ENCODE measurements at regions not wholly inside any gene's neighbourhood (a gene's known extent, or its start where the extent isn't known, plus 50 kb on each side); places are given as distances from the start of the nearest gene placed in this dataset.
"Not testable (repeated sequence)": the region's sequence is repeated elsewhere in the genome, so short reads cannot be mapped to it uniquely, and the experiment has no call there.

DNA sequence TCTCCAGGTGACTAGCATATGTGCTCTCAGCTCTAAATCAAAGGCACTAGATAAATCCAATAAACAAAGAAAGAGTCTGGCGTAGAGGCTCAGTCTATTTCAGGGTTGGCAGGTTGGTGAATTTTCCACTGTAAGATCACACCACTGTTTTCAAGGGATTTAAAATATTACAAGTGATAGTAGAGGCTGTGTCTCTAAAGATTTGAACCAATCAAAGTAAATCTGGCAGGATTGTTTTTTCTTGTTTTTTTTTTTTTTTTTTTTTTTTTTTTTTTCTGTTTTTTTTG, 67.4 kb downstream of the MRPL57 start:
- H3K4me3 Mint-ChIP-seq; H3K27me3 ChIP-seq (ENCODE audit: insufficient read depth, low read length); H3K4me1 Mint-ChIP-seq; H3K36me3 ChIP-seq (ENCODE audit: insufficient read depth, low read length); H3K4me1 ChIP-seq (ENCODE audit: insufficient read depth, low read length); intact Hi-C loops (cut with micrococcal nuclease); DNase-seq; CTCF ChIA-PET (ENCODE audit: partially characterized antibody); H3K27ac ChIP-seq (ENCODE audit: low read depth, low read length); H3K27ac Mint-ChIP-seq; POLR2A ChIA-PET (ENCODE audit: partially characterized antibody); H3K9me3 Mint-ChIP-seq; H3K9me3 ChIP-seq (ENCODE audit: control insufficient read depth in 1 of 2, low read length in 2 of 2); H3K4me3 ChIP-seq (ENCODE audit: low read length in 2 of 2); H3K36me3 Mint-ChIP-seq: not testable (repeated sequence)
- H3K27me3 Mint-ChIP-seq = peaks cover 6 to 10% of the 10 kb centered on the region in 2 donors

DNA sequence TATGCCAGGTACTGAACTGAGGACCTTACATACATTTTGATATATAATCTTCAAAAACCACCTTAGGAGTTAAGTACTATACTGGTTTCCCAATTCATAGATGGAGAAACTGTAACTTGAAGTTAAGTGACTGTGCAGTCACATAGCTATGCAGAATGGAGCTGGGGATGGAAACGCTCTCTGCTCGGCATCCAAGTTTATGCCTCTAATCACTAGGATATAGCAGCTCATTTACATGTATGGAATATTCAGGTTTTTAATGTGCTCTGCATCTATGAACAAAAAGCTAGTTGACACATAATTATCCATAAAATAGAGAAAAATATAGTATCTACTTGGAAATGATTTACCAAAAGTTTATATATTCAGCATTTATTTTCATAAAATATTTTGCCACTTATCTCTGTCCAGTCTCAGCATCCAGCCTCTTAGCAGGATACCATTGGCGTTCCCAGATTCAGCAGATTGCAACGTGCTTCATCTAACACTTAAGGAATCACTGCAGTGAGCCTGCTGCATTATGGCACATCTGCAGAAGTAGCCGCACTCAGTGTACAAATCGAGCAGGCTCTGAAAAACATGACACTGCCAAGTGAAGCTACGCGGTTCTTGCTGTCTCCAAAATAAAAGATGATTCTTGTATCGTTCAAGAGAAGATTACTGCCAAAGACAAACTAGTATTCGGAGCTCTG, 70.4 kb downstream of the MRPL57 start:
- H3K27me3 Mint-ChIP-seq = peaks cover 7 to 10% of the 10 kb centered on the region in 2 donors
- CTCF ChIA-PET (ENCODE audit: partially characterized antibody) = no interaction called here

DNA sequence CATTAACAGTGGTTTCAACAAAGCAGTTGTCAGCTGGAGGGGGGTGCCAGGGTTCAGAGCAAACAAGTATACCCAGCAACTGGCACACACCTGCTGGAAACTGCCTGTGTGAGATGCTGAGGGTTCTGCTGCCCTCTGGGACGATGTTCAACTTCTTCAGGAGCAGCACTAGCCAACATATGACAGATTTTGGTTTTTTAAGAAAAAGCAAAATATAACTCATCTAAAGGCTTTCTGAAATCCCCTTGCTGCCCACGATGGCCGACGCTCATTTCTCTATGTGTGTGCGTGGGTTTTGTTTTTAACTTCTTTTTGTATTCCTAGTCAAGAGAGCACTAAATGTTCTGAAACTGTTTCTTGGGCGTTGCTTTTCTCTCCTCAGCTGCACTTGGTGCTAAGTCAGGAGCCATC, 79.9 kb downstream of the MRPL57 start:
- ChIA-PET CTCF (ENCODE audit: partially characterized antibody) (no interaction called here), POLR2A (ENCODE audit: partially characterized antibody) (no interaction called here)
- Histone ChIP-seq H3K27me3 (ENCODE audit: insufficient read depth, low read length) (no peaks in the 10 kb centered on the region), H3K4me1 (ENCODE audit: insufficient read depth, low read length) (no peaks in the 10 kb centered on the region), H3K36me3 (ENCODE audit: insufficient read depth, low read length) (no peaks in the 10 kb centered on the region), H3K27ac (ENCODE audit: low read depth, low read length) (no peak overlapping the region), H3K4me3 (ENCODE audit: low read length in 2 of 2) (no peak overlapping the region), H3K9me3 (ENCODE audit: control insufficient read depth in 1 of 2, low read length in 2 of 2) (no peaks in the 10 kb centered on the region)
- H3K4me1 Mint-ChIP-seq = peaks cover 3 to 9% (median 7%) of the 10 kb centered on the region in 4 donors
- intact Hi-C loops (cut with micrococcal nuclease) = no loop called here
- H3K27me3 Mint-ChIP-seq = peaks cover 3 to 9% of the 10 kb centered on the region in 2 donors
- peak overlapping the region in 5 of 8 donors; percentile 21 to 59 (median 37) for H3K4me3 Mint-ChIP-seq
- DNase-seq = no peak
- peak overlapping the region in 5 of 7 donors; percentile 0 to 77 (median 36) for H3K27ac Mint-ChIP-seq
- no peaks in the 10 kb centered on the region for H3K36me3 Mint-ChIP-seq
- H3K9me3 Mint-ChIP-seq = no peaks in the 10 kb centered on the region

More for the DNA sequence above, 70.4 kb downstream of the MRPL57 start:
- H3K36me3 ChIP-seq (ENCODE audit: insufficient read depth, low read length) = no peaks in the 10 kb centered on the region
- H3K4me1 ChIP-seq (ENCODE audit: insufficient read depth, low read length) = no peaks in the 10 kb centered on the region
- H3K4me1 Mint-ChIP-seq = no peaks in the 10 kb centered on the region
- POLR2A ChIA-PET (ENCODE audit: partially characterized antibody) = no interaction called here
- H3K4me3 Mint-ChIP-seq = no peak overlapping the region
- H3K4me3 ChIP-seq (ENCODE audit: low read length in 2 of 2) = no peak overlapping the region
- H3K27ac Mint-ChIP-seq = no peak overlapping the region
- intact Hi-C loops (cut with micrococcal nuclease) = no loop called here
- H3K36me3 Mint-ChIP-seq = no peaks in the 10 kb centered on the region
- H3K27ac ChIP-seq (ENCODE audit: low read depth, low read length) = no peak overlapping the region
- peaks cover 0 to 2% (median 0%) of the 10 kb centered on the region in 8 donors for H3K9me3 Mint-ChIP-seq
- H3K27me3 ChIP-seq (ENCODE audit: insufficient read depth, low read length) = no peaks in the 10 kb centered on the region
- no peak for DNase-seq
- H3K9me3 ChIP-seq (ENCODE audit: control insufficient read depth in 1 of 2, low read length in 2 of 2) = no peaks in the 10 kb centered on the region

DNA sequence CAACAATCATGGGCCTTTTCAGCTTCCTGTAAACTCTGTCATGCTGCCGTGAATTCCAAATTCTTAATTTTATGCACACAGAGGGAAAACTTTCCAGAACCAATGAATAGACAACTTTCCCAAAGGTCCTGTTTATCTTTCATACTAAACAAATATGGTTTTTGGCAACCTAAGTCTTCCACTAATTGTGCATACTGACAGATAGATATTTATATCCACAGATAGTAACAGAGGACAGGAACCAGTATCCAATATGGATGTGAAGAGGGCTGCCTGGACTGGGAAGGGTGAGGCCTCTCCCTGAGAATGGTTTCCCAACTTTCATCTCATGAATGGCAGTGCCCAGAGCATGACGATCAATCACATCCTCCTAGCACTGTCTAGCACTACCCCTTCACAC, 80.4 kb downstream of the MRPL57 start:
- Histone ChIP-seq H3K27ac (ENCODE audit: low read depth, low read length) (no peak overlapping the region), H3K36me3 (ENCODE audit: insufficient read depth, low read length) (no peaks in the 10 kb centered on the region), H3K4me3 (ENCODE audit: low read length in 2 of 2) (no peak overlapping the region), H3K9me3 (ENCODE audit: control insufficient read depth in 1 of 2, low read length in 2 of 2) (no peaks in the 10 kb centered on the region), H3K4me1 (ENCODE audit: insufficient read depth, low read length) (no peaks in the 10 kb centered on the region), H3K27me3 (ENCODE audit: insufficient read depth, low read length) (no peaks in the 10 kb centered on the region)
- CTCF ChIA-PET (ENCODE audit: partially characterized antibody) = no interaction called here
- DNase-seq = no peak
- H3K4me1 Mint-ChIP-seq = peaks cover 3 to 9% (median 7%) of the 10 kb centered on the region in 4 donors
- POLR2A ChIA-PET (ENCODE audit: partially characterized antibody) = no interaction called here
- H3K9me3 Mint-ChIP-seq = no peaks in the 10 kb centered on the region
- H3K36me3 Mint-ChIP-seq = no peaks in the 10 kb centered on the region
- H3K27ac Mint-ChIP-seq = peak overlapping the region in 1 of 7 donors; percentile 77
- H3K27me3 Mint-ChIP-seq = peaks cover 3 to 5% of the 10 kb centered on the region in 2 donors
- peak overlapping the region in 3 of 8 donors; percentile 18 to 59 (median 27) for H3K4me3 Mint-ChIP-seq
- intact Hi-C loops (cut with micrococcal nuclease) = no loop called here

DNA sequence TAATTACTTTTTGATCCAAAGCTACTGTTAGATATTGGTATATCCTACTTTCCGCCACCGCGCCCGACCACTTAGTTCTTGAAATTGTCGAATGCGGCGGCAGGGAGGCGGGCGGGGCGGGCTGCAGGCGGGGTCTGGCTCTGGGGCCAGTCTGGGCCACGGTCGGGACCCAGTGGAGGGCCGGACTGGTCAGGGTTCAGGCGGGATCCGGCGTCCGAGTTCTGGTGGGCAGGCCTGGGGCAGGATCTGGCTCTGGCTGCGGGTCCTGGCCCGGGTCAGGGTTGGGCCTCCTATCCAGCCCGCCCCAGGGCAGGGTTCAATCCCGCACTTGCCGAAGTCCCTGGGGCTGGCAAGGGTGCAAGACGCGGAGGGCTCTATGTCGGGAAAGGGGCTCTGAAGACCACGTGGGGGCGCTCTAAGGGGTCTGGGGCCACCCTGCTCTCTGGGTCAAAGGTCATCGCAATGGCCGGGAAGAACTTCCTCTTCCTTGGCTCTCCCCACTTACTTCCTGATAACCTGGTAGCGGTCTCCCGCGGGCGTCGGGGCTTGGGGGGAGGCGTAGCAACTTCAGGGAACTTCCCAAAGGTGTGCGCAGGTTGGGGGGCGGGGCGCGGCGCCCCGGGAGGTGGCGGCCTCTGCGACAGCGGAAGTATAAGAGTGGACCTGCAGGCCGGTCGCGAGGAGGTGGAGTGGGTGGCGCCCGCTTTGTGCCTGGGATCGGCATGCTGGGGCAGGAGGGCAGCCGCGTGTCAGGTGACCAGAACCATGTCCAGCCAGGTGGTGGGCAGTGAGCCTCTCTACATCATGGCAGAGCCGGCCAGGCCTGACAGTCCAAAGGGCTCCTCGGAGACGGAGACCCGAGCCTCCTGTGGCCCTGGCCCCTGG, 83.4 kb downstream of the MRPL57 start:
- Mint-ChIP-seq H3K36me3 (no peaks in the 10 kb centered on the region), H3K27me3 (no peaks in the 10 kb centered on the region), H3K4me1 (peaks cover 3 to 9% (median 7%) of the 10 kb centered on the region in 4 donors), H3K4me3 (no peak overlapping the region), H3K27ac (no peak overlapping the region), H3K9me3 (no peaks in the 10 kb centered on the region)
- no peaks in the 10 kb centered on the region for H3K9me3 ChIP-seq (ENCODE audit: control insufficient read depth in 1 of 2, low read length in 2 of 2)
- no peaks in the 10 kb centered on the region for H3K27me3 ChIP-seq (ENCODE audit: insufficient read depth, low read length)
- ChIA-PET POLR2A (ENCODE audit: partially characterized antibody) (no interaction called here), CTCF (ENCODE audit: partially characterized antibody) (interaction anchor here (0.8 to 2.0 kb wide), 2 partner anchors 41 to 218 kb away, joined by 3 to 5 read pairs; no protein-coding TSS in a partner anchor)
- DNase-seq = no peak
- no peak overlapping the region for H3K27ac ChIP-seq (ENCODE audit: low read depth, low read length)
- intact Hi-C loops (cut with micrococcal nuclease) = no loop called here
- no peaks in the 10 kb centered on the region for H3K4me1 ChIP-seq (ENCODE audit: insufficient read depth, low read length)
- H3K36me3 ChIP-seq (ENCODE audit: insufficient read depth, low read length) = no peaks in the 10 kb centered on the region
- H3K4me3 ChIP-seq (ENCODE audit: low read length in 2 of 2) = no peak overlapping the region

DNA sequence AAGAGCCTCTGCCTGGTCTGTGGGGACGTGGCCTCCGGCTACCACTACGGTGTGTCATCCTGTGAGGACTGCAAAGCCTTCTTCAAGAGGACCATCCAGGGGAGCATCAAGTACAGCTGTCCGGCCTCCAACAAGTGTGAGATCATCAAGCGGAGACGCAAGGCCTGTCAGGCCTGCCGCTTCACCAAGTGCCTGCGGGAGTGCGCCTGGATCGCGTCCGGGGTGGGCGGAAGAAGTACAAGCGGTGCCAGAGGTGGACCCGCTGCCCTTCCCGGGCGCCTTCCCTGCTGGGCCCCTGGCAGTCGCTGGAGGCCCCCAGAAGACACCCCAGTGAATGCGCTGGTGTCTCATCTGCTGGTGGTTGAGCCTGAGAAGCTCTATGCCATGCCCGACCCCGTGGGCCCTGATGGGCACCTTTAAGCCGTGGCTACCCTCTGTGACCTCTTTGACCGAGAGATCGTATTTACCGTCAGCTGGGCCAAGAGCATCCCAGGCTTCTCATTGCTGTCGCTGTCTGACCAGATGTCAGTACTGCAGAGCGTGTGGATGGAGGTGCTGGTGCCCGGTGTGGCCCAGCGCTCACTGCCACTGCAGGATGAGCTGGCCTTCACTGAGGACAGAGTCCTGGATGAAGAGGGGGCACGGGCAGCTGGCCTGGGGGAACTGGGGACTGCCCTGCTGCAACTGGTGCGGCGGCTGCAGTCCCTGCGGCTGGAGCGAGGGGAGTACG, 84.3 kb downstream of the MRPL57 start:
- H3K4me3 Mint-ChIP-seq; H3K4me1 ChIP-seq (ENCODE audit: insufficient read depth, low read length); H3K4me3 ChIP-seq (ENCODE audit: low read length in 2 of 2); H3K27me3 ChIP-seq (ENCODE audit: insufficient read depth, low read length); intact Hi-C loops (cut with micrococcal nuclease); H3K9me3 Mint-ChIP-seq; POLR2A ChIA-PET (ENCODE audit: partially characterized antibody); H3K27ac ChIP-seq (ENCODE audit: low read depth, low read length); H3K4me1 Mint-ChIP-seq; H3K36me3 Mint-ChIP-seq; DNase-seq; H3K27me3 Mint-ChIP-seq; H3K36me3 ChIP-seq (ENCODE audit: insufficient read depth, low read length); H3K9me3 ChIP-seq (ENCODE audit: control insufficient read depth in 1 of 2, low read length in 2 of 2); H3K27ac Mint-ChIP-seq: not testable (repeated sequence)
- CTCF ChIA-PET (ENCODE audit: partially characterized antibody) = interaction anchor here (2.0 kb wide), 1 partner anchor 217 kb away, joined by 5 read pairs; no protein-coding TSS in a partner anchor

DNA sequence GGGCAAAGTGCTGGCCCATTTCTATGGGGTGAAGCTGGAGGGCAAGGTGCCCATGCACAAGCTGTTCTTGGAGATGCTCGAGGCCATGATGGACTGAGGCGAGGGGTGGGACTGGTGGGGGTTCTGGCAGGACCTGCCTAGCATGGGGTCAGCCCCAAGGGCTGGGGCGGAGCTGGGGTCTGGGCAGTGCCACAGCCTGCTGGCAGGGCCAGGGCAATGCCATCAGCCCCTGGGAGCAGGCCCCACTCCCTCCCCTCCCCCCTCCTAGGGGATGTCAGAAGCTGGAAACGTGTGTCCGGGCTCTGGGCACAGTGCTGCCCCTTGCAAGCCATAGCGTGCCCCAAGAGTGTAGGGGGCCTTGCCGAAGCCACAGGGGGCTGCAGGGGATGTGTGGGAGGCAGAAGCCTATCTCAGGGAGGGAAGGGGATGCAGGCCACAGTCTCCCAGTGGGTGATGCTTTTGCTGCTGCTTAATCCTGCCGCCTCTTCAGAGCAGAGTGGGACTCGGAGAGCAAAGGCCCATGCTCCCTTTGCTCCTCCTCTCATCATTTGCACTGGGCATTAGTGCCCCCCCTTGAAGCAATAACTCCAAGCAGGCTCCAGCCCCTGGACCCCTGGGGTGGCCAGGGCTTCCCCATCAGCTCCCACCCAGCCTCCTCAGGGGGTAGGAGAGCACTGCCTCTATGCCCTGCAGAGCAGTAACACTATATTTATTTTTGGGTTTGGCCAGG, 85.2 kb downstream of the MRPL57 start:
- DNase-seq = not testable (repeated sequence)

More for the DNA sequence above, 85.2 kb downstream of the MRPL57 start:
- H3K4me1 ChIP-seq (ENCODE audit: insufficient read depth, low read length); POLR2A ChIA-PET (ENCODE audit: partially characterized antibody); H3K27me3 Mint-ChIP-seq; H3K9me3 ChIP-seq (ENCODE audit: control insufficient read depth in 1 of 2, low read length in 2 of 2); H3K36me3 Mint-ChIP-seq; H3K27ac ChIP-seq (ENCODE audit: low read depth, low read length); H3K27me3 ChIP-seq (ENCODE audit: insufficient read depth, low read length); H3K4me3 Mint-ChIP-seq; H3K27ac Mint-ChIP-seq; intact Hi-C loops (cut with micrococcal nuclease); H3K9me3 Mint-ChIP-seq; H3K4me1 Mint-ChIP-seq; H3K36me3 ChIP-seq (ENCODE audit: insufficient read depth, low read length); H3K4me3 ChIP-seq (ENCODE audit: low read length in 2 of 2): not testable (repeated sequence)
- CTCF ChIA-PET (ENCODE audit: partially characterized antibody) = interaction anchor here (2.0 kb wide), 1 partner anchor 216 kb away, joined by 5 read pairs; no protein-coding TSS in a partner anchor
